RPMI8226 (cell line): ENCODE measurements at regions not wholly inside any gene's neighbourhood (a gene's known extent, or its start where the extent isn't known, plus 50 kb on each side); places are given as distances from the start of the nearest gene placed in this dataset.

Experiments used
- DNase-seq: peaks from one replicate; pipeline ENCODE4 v3.0.0-alpha.2; 2015

- no peak for DNase-seq
Measured at GRCh38 chr9:90010793-90011192, 406.0 kb downstream of the GADD45G start.

GRCh38 chr9:90012949-90013348 lies 408.1 kb downstream of the GADD45G start:
- no peak for DNase-seq

GRCh38 chr9:90013778-90014177 lies 409.0 kb downstream of the GADD45G start:
- DNase-seq, result no peak

DNA sequence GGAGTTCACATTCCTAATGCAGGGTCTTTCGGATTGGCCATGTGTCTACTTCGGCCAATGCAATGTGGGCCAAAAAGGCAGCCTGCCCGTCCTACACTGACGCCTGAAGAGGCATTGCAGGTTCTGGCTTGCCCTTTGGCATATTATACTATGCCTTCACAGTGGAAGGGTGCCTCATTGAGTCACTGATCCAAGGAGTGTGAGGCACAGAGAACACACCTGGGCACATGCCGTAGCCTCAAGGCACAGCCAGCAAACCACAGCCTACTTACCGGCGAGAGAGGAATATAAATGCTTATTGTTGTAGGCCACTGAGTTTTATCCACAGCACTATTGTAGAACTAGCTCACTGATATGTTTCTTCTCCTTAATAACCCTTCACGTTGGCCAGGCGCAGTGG lies 409.6 kb downstream of the GADD45G start:
- DNase-seq, result no peak

GRCh38 chr9:90016272-90016671 lies 411.5 kb downstream of the GADD45G start:
- no peak for DNase-seq

DNA sequence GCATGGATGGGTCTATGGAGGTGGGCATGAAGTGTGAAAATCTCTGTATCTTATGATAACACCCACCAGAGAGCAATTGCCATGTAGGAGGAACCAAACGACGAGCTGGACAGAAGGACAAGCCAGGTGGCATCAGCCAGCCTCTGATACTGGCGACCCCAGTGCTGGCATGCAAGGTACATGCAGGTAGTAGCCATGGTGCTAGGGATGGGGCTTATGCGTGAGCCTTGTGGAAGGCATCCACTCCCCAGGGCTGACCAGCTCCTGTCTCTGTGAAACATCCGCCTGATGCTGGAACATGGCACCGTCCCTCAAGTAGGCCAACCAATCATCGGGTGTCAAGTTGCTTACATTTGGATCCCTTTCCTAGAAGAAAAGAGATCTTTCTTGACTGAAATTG lies 412.9 kb downstream of the GADD45G start:
- no peak for DNase-seq

DNA sequence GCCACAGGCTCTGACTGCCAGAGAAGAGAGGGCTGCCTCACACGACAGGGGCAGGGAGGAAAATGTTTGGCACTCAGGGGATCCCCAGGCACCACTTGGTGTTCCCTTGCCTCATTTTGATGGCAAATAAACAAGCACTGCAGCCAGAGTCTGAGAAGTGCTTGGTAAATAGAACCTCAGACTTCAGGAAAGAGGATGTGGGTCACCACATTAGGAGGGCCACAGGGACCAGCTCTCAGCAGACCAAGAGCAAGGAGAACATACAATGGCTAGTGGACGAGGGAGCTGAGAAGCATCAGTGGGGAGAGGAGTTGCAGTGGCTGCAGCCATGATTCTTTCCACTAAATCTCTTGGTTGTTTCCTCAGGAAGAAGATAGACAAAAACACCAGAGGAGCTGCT lies 413.9 kb downstream of the GADD45G start:
- DNase-seq, result no peak

DNA sequence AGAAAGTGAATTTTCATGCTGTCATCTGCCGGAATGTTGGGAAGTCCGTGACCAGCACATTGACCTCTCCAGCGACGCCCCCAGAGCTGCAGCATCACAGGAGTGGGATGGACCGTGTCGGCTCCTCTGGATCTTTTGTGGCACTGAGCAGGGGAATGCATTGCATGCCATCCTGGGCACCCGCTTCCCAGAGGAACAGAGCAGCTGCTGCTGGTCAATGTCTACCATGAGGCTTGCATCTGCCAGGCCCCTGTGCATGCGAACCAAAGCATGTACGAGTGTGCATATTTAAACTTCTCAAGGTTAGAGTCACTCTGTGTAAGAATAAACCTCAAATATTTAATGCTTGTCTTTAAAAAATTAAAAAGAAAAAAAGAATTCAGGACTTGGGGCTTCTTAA lies 414.8 kb downstream of the GADD45G start:
- no peak for DNase-seq

GRCh38 chr9:90020276-90020871 lies 415.6 kb downstream of the GADD45G start:
- DNase-seq, result no peak

GRCh38 chr9:90021216-90021906 lies 416.5 kb downstream of the GADD45G start:
- no peak for DNase-seq

DNA sequence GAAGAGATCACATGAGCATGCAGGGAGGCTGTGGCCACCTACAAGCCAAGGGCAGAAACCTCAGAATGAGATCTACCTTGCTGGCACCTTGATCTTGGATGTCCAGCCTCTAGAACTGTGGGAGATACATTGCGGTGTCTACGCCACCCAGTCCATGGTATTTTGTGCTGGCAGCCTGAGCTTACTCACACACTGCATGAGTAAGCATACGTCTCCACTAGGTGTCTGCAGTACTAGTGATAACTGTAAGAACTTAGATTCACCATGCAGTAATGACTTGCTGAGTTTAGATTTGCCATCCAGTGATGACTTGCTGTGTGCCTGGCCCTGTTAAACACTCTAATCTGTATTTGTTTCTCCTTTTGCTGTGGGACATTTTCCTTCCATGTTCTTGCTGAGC lies 417.7 kb downstream of the GADD45G start:
- no peak for DNase-seq

- DNase-seq, result no peak
Measured at GRCh38 chr9:90023861-90024260, 419.0 kb downstream of the GADD45G start.

- DNase-seq, result no peak
Measured at GRCh38 chr9:90024409-90024808, 419.6 kb downstream of the GADD45G start.

- DNase-seq, result no peak
Measured at GRCh38 chr9:90024823-90025222, 420.0 kb downstream of the GADD45G start.

- no peak for DNase-seq
Measured at GRCh38 chr9:90025816-90026215, 421.0 kb downstream of the GADD45G start.

DNA sequence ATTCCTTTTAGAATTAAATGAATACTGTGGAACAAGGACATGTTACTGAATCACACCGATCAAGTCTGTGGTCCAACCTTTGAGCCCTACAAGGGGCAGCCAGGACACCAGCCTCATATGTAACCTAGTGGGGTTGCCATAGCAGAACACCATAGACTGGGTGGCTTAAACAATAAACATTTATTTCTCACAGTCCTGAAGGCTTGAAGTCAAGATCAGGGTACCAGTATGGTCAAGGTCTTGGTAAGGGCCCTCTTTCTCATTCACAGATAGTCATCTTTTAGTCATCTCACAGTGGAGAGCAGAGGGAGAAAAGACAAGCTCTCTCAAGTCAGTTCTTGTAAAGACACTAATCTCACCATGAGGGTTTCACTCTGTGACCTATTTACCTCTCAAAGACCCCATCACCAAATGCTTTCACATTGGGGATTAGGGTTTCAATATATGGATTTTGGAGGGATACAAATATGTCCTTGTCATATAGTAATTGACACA lies 422.5 kb downstream of the GADD45G start:
- DNase-seq, result no peak

DNA sequence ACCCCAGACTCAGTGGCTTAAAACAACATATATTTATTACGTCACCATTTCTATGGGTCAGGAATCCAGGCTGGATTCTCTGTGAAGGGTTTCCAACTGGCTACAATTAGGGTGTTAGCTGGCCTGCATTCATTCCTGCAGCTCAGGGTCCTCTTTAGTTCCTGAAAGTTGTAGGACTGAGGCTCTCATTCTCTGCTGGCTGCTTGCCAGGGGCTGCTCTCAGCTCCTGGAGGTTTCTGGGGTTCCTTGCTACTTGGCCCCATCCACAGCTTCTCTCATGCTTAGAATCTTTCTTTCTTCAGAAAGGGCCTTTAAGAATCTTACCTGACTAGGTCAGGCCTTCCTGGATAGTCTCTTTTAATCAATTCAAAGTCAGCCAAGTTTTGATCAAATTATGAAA lies 424.6 kb downstream of the GADD45G start:
- DNase-seq, result no peak

GRCh38 chr9:90029996-90030395 lies 425.2 kb downstream of the GADD45G start:
- no peak for DNase-seq

- no peak for DNase-seq
Measured at GRCh38 chr9:90032296-90033027, 427.6 kb downstream of the GADD45G start.

- DNase-seq, result no peak
Measured at GRCh38 chr9:90033028-90033650, 428.3 kb downstream of the GADD45G start.

GRCh38 chr9:90034071-90034470 lies 429.3 kb downstream of the GADD45G start:
- DNase-seq, result no peak

GRCh38 chr9:90035471-90035870 lies 430.7 kb downstream of the GADD45G start:
- no peak for DNase-seq

DNA sequence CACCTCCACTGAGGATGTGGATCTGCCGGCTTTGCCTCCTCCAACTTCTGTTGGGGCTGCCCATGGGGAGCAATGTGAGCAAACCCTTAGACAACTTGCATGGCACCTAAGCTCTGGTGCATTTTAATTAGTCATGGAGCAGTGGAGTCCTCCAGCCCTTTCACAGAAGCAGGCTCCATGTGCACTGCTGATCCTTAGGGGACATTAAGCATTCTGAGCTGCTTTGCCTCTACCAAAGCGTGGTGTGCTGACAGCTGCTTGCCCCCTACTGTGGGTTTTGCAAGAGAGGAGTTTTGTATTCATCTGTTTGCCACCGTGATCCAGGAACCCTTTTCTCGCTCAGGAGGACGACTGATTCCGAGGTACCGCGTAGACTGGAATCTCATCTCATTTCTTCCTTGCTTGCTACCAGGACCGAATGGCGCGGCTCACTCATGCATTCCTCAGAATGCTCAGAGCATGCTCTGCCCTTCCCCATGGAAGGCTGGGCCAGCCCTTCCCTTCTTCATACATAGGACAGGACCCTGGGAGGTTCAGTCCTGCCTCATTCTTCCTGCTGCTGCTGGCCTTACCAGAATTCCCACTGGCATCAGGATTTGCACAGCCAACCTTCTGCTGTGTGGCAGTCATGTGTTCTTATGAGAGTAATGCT lies 432.5 kb downstream of the GADD45G start:
- no peak for DNase-seq
